OCI-LY3 (cell line): ENCODE measurements at regions not wholly inside any gene's neighbourhood (a gene's known extent, or its start where the extent isn't known, plus 50 kb on each side); places are given as distances from the start of the nearest gene placed in this dataset.

Experiments used
- H2AFZ ChIP-seq: fragments of 200-600, 300-600 bp; shearing (Covaris generic); 2 replicates; pipeline ENCODE4 v1.6.0; 2014; ENCODE audit warnings: antibody characterized with exemption, low read depth, low read length
- H3K27ac ChIP-seq: fragments of 200-600, 300-600 bp; sonication (generic); 2 replicates; pipeline ENCODE4 v1.5.1; 2014; ENCODE audit warnings: mild to moderate bottlenecking, low read length, moderate library complexity, mixed read lengths
- H3K27me3 ChIP-seq: fragments of 200-600, 300-600 bp; sonication (generic); 2 replicates; pipeline ENCODE4 v1.6.1; 2014; ENCODE audit warnings: low read depth, low read length, mixed read lengths
- H3K36me3 ChIP-seq: fragments of 200-600, 300-600 bp; sonication (generic); replicated peaks from 2 replicates; pipeline ENCODE3; 2014; ENCODE audit warnings: low read depth, low read length, mixed read lengths
- H3K4me1 ChIP-seq: fragments of 300-600, 200-600 bp; sonication (generic); 2 replicates; pipeline ENCODE4 v1.6.1; 2014; ENCODE audit warnings: low read length, mixed read lengths
- H3K4me2 ChIP-seq: fragments of 200-600, 300-600 bp; sonication (generic); 2 replicates; pipeline ENCODE4 v1.6.1; 2014; ENCODE audit warnings: low read length, mixed read lengths
- H3K4me3 ChIP-seq: fragments of 300-600, 200-600 bp; sonication (generic); 2 replicates; pipeline ENCODE4 v1.5.1; 2014; ENCODE audit warnings: antibody characterized with exemption, mild to moderate bottlenecking, low read length, moderate library complexity
- H3K79me2 ChIP-seq: fragments of 300-600, 200-600 bp; shearing (Covaris generic); 2 replicates; pipeline ENCODE4 v1.6.1; 2014; ENCODE audit warnings: mild to moderate bottlenecking, low read length, mixed read lengths
- H3K9ac ChIP-seq: fragments of 300-600, 200-600 bp; shearing (Covaris generic); 2 replicates; pipeline ENCODE4 v1.6.0; 2014; ENCODE audit warnings: mild to moderate bottlenecking, low read length, moderate library complexity
- H3K9me3 ChIP-seq: fragments of 200-600, 300-600 bp; shearing (Covaris generic); 2 replicates; pipeline ENCODE4 v1.6.1; 2014; ENCODE audit warnings: low read length, mixed read lengths; ENCODE audit not compliant: insufficient read depth
- H4K20me1 ChIP-seq: fragments of 200-600, 300-600 bp; sonication (generic); 2 replicates; pipeline ENCODE4 v1.6.1; 2016; ENCODE audit warnings: low read length, mixed read lengths; ENCODE audit not compliant: insufficient read depth
- CTCF ChIP-seq: fragments of 200-600, 300-600 bp; sonication (generic); IDR thresholded peaks from 2 replicates; pipeline ENCODE4 v1.5.1; 2014; ENCODE audit warnings: antibody characterized with exemption, low read length, low read depth
- EZH2phosphoT487 ChIP-seq: fragments of 200-600 bp; shearing (Covaris generic); IDR thresholded peaks from 2 replicates; pipeline ENCODE4 v1.6.1; 2018; ENCODE audit warnings: antibody characterized with exemption, mixed run types, low read depth

- H2AFZ ChIP-seq, result no peak overlapping the region
- H3K4me3 ChIP-seq, result no peak overlapping the region
- H3K36me3 ChIP-seq, result no peaks in the 10 kb centered on the region
- H3K27ac ChIP-seq, result no peak overlapping the region
- H3K4me2 ChIP-seq, result no peak overlapping the region
- H3K4me1 ChIP-seq, result no peaks in the 10 kb centered on the region
- no peaks in the 10 kb centered on the region for H3K27me3 ChIP-seq
- H4K20me1 ChIP-seq, result no peaks in the 10 kb centered on the region
- no peaks in the 10 kb centered on the region for H3K9me3 ChIP-seq
- no peak overlapping the region for H3K9ac ChIP-seq
- TF ChIP-seq CTCF, result no peak
- no peak for TF ChIP-seq EZH2phosphoT487
- H3K79me2 ChIP-seq, result no peaks in the 10 kb centered on the region
Observed at GRCh38 chr1:48084826-48085225, 87.6 kb upstream of the TRABD2B start.

GRCh38 chr1:48082271-48082962, 85.2 kb upstream of the TRABD2B start:
- no peaks in the 10 kb centered on the region for H3K4me1 ChIP-seq
- no peak overlapping the region for H3K4me2 ChIP-seq
- H3K9ac ChIP-seq, result no peak overlapping the region
- no peaks in the 10 kb centered on the region for H3K9me3 ChIP-seq
- no peaks in the 10 kb centered on the region for H3K36me3 ChIP-seq
- H4K20me1 ChIP-seq, result no peaks in the 10 kb centered on the region
- H3K4me3 ChIP-seq, result no peak overlapping the region
- no peak overlapping the region for H3K27ac ChIP-seq
- no peak overlapping the region for H2AFZ ChIP-seq
- no peaks in the 10 kb centered on the region for H3K27me3 ChIP-seq
- TF ChIP-seq EZH2phosphoT487 (no peak), CTCF (no peak)
- no peaks in the 10 kb centered on the region for H3K79me2 ChIP-seq

- Histone ChIP-seq H3K9me3 (no peaks in the 10 kb centered on the region), H3K36me3 (no peaks in the 10 kb centered on the region), H3K4me3 (no peak overlapping the region), H3K9ac (no peak overlapping the region), H3K27ac (no peak overlapping the region), H3K27me3 (no peaks in the 10 kb centered on the region), H3K4me2 (no peak overlapping the region), H3K79me2 (no peaks in the 10 kb centered on the region), H4K20me1 (no peaks in the 10 kb centered on the region), H3K4me1 (peaks cover 7% of the 10 kb centered on the region), H2AFZ (no peak overlapping the region)
- TF ChIP-seq EZH2phosphoT487 (no peak), CTCF (no peak)
Observed at GRCh38 chr1:48080331-48081255, 83.4 kb upstream of the TRABD2B start.

- Histone ChIP-seq H3K36me3 (no peaks in the 10 kb centered on the region), H3K9ac (no peak overlapping the region), H3K4me1 (peaks cover 13% of the 10 kb centered on the region), H3K9me3 (no peaks in the 10 kb centered on the region), H2AFZ (no peak overlapping the region), H3K4me3 (no peak overlapping the region), H3K27me3 (no peaks in the 10 kb centered on the region), H3K79me2 (no peaks in the 10 kb centered on the region), H4K20me1 (no peaks in the 10 kb centered on the region), H3K27ac (no peak overlapping the region), H3K4me2 (no peak overlapping the region)
- no peak for TF ChIP-seq EZH2phosphoT487
- no peak for TF ChIP-seq CTCF
Observed at GRCh38 chr1:48079096-48079495, 81.9 kb upstream of the TRABD2B start.
